Upper lobe of left lung (tissue), 4 donors: ENCODE measurements at regions not wholly inside any gene's neighbourhood (a gene's known extent, or its start where the extent isn't known, plus 50 kb on each side); places are given as distances from the start of the nearest gene placed in this dataset.

ENCODE experiments used
- CTCF ChIP-seq, 6 experiments: fragments of 450-650 bp in 4 of 6; fragments of 200-600 bp in 2 of 6; sonication (generic) in 2 of 6; IDR thresholded peaks; one replicate each; pipeline ENCODE4 v1.5.1; 2016 to 2019; ENCODE audit warnings: antibody characterized with exemption in 6 of 6
- POLR2A ChIP-seq, 4 donors: fragments of 450-650 bp; IDR thresholded peaks; one replicate each; pipeline ENCODE4 v1.5.1; 2016 to 2017; ENCODE audit warnings: antibody characterized with exemption in 4 of 4, mild to moderate bottlenecking in 2 of 4

GRCh38 chr18:77833807-77834206 is 584.2 kb downstream of the GALR1 start:
- TF ChIP-seq CTCF (IDR thresholded peaks at IDR 0.05) = no peak
- no peak for TF ChIP-seq POLR2A (IDR thresholded peaks at IDR 0.05)
